ENCODE measurements at regions not wholly inside any gene's neighbourhood (a gene's known extent, or its start where the extent isn't known, plus 50 kb on each side); places are given as distances from the start of the nearest gene placed in this dataset.

- no peak for DNase-seq
Observed at GRCh38 chr2:176683618-176684111, 414.4 kb downstream of the MTX2 start.

GRCh38 chr2:176685908-176686307 is 416.7 kb downstream of the MTX2 start:
- no peak for DNase-seq

- no peak for DNase-seq
Observed at GRCh38 chr2:176686328-176686727, 417.1 kb downstream of the MTX2 start.

- no peak for DNase-seq
Observed at GRCh38 chr2:176687342-176687741, 418.1 kb downstream of the MTX2 start.

GRCh38 chr2:176687944-176688343 is 418.7 kb downstream of the MTX2 start:
- no peak for DNase-seq

GRCh38 chr2:176689711-176690110 is 420.5 kb downstream of the MTX2 start:
- no peak for DNase-seq

GRCh38 chr2:176691471-176691870 is 422.2 kb downstream of the MTX2 start:
- DNase-seq: no peak

GRCh38 chr2:176692533-176692932 is 423.3 kb downstream of the MTX2 start:
- no peak for DNase-seq

- no peak for DNase-seq
Observed at GRCh38 chr2:176699098-176699497, 429.9 kb downstream of the MTX2 start.

GRCh38 chr2:176699644-176700043 is 430.4 kb downstream of the MTX2 start:
- DNase-seq: no peak

GRCh38 chr2:176702131-176702530 is 432.9 kb downstream of the MTX2 start:
- no peak for DNase-seq

GRCh38 chr2:176704282-176704858 is 435.1 kb downstream of the MTX2 start:
- DNase-seq: no peak

- no peak for DNase-seq
Observed at GRCh38 chr2:176709149-176709951, 440.1 kb downstream of the MTX2 start.

- no peak for DNase-seq
Observed at GRCh38 chr2:176709991-176710390, 440.7 kb downstream of the MTX2 start.

- no peak for DNase-seq
Observed at GRCh38 chr2:176710657-176711186, 441.5 kb downstream of the MTX2 start.

GRCh38 chr2:176725873-176726645 is 456.8 kb downstream of the MTX2 start:
- DNase-seq: no peak

GRCh38 chr2:176727696-176728095 is 458.5 kb downstream of the MTX2 start:
- no peak for DNase-seq

GRCh38 chr2:176729706-176730569 is 460.7 kb downstream of the MTX2 start:
- no peak for DNase-seq

GRCh38 chr2:176732780-176733179 is 463.5 kb downstream of the MTX2 start:
- no peak for DNase-seq

GRCh38 chr2:176733698-176734430 is 464.6 kb downstream of the MTX2 start:
- no peak for DNase-seq

- DNase-seq: no peak
Observed at GRCh38 chr2:176734868-176735267, 465.6 kb downstream of the MTX2 start.

GRCh38 chr2:176742271-176742670 is 470.3 kb upstream of the HNRNPA3 start:
- no peak for DNase-seq

Measured in CD4-positive, alpha-beta T cell treated with Interferon alpha-2 for 1 hour (primary cell).